GM12878 (cell line): ENCODE measurements at regions not wholly inside any gene's neighbourhood (a gene's known extent, or its start where the extent isn't known, plus 50 kb on each side); places are given as distances from the start of the nearest gene placed in this dataset.

Source experiments
- ATAC-seq: fragments of 200-7000 bp; cut with Tn5 transposase; 3 replicates; pipeline ENCODE4 v1.9.1; 2020; ENCODE audit warnings: mild to moderate bottlenecking, moderate library complexity
- BruUV-seq: library from RNA; stranded (reverse); fragments of 400-500 nt; replicated peaks from 2 replicates; lab custom pipeline; 2021; lab: Mats Ljungman, UMichigan
- CTCF ChIA-PET: fragments of 300-600 bp; sonication (Branson Sonifier 250); formaldehyde crosslinking; extraction: SDS; loops from one replicate; lab custom pipeline; 2021; ENCODE audit warnings: inconsistent platforms; lab: Yijun Ruan, JAX
- POLR2A ChIA-PET: fragments of 350-600 bp; formaldehyde crosslinking; extraction: SDS; loops from one replicate; lab custom pipeline; 2021; ENCODE audit warnings: inconsistent platforms; lab: Charles Lee
- RAD21 ChIA-PET: fragments of 300-600 bp; sonication (Branson Sonifier 250); formaldehyde crosslinking; loops from one replicate; lab custom pipeline; 2023; ENCODE audit warnings: antibody characterized with exemption; ENCODE audit not compliant: unreplicated experiment; lab: Charles Lee
- SMC1A ChIA-PET: fragments of 300-600 bp; sonication (Branson Sonifier 250); formaldehyde crosslinking; loops from one replicate; lab custom pipeline; 2023; ENCODE audit not compliant: unreplicated experiment, uncharacterized antibody; lab: Charles Lee
- DNase-seq: peaks from one replicate; pipeline ENCODE4 v3.0.0-alpha.2; 2011; ENCODE audit warnings: low read depth, low spot score
- FAIRE-seq: peaks from 3 replicates; lab custom pipeline; 2011; peaks lifted over from hg19 to GRCh38; lab: Jason Lieb, UNC
- H2AFZ ChIP-seq: 2 replicates; pipeline ENCODE4 v1.6.0; 2011; ENCODE audit warnings: low read depth, low read length, control low read depth; ENCODE audit not compliant: control insufficient read depth
- H3K27ac ChIP-seq: 2 replicates; pipeline ENCODE4 v1.5.1; 2011; ENCODE audit warnings: control low read depth; ENCODE audit not compliant: control insufficient read depth, insufficient read depth
- H3K27me3 ChIP-seq, 2 experiments: replicated peaks in 1 of 2; 2 replicates each; pipeline versions ENCODE4 v1.6.0 to v1.6.1; 2011; ENCODE audit warnings: low read length in 1 of 2; ENCODE audit not compliant: control insufficient read depth in 2 of 2, insufficient read depth in 2 of 2
- H3K36me3 ChIP-seq, 2 experiments: 2 replicates each; pipeline ENCODE4 v1.5.1; 2011; ENCODE audit warnings: low read length in 1 of 2; ENCODE audit not compliant: control insufficient read depth in 2 of 2, insufficient read depth in 2 of 2
- H3K4me1 ChIP-seq: 2 replicates; pipeline ENCODE4 v1.6.1; 2011; ENCODE audit warnings: mild to moderate bottlenecking, low read length, moderate library complexity, mixed read lengths; ENCODE audit not compliant: control insufficient read depth, insufficient read depth
- H3K4me2 ChIP-seq: 2 replicates; pipeline ENCODE4 v1.6.0; 2011; ENCODE audit warnings: control low read depth; ENCODE audit not compliant: control insufficient read depth, insufficient read depth
- H3K4me3 ChIP-seq: fragments of 200-600 bp; sonication (generic); 2 replicates; pipeline ENCODE4 v1.5.1; 2016
- H3K79me2 ChIP-seq: 2 replicates; pipeline ENCODE4 v1.6.0; 2011; ENCODE audit warnings: low read length; ENCODE audit not compliant: control insufficient read depth, insufficient read depth
- H3K9ac ChIP-seq: 2 replicates; pipeline ENCODE4 v1.8.0; 2011; ENCODE audit warnings: low read length, control low read depth, mixed read lengths; ENCODE audit not compliant: control insufficient read depth, insufficient read depth
- H3K9me3 ChIP-seq: replicated peaks from 3 replicates; pipeline ENCODE4 v1.5.1; 2011; ENCODE audit warnings: mild to moderate bottlenecking, low read length; ENCODE audit not compliant: control insufficient read depth, insufficient read depth
- H4K20me1 ChIP-seq: 2 replicates; pipeline ENCODE4 v1.6.0; 2011; ENCODE audit not compliant: control insufficient read depth, insufficient read depth
- CHD2 ChIP-seq: IDR thresholded peaks from 2 replicates; pipeline ENCODE4 v1.6.1; 2011; ENCODE audit warnings: low read depth, low read length, improper control_type of control experiment, borderline replicate concordance
- CREB1 ChIP-seq: IDR thresholded peaks from 2 replicates; pipeline ENCODE4 v1.6.1; 2012; ENCODE audit warnings: low read depth, mild to moderate bottlenecking, inconsistent platforms
- CTCF ChIP-seq, 3 experiments: IDR thresholded peaks in 2 of 3; conservative IDR thresholded peaks in 1 of 3; 2 replicates each; pipeline ENCODE4 v1.5.1; 2011; ENCODE audit warnings: low read depth in 3 of 3, low read length in 3 of 3, mild to moderate bottlenecking in 3 of 3, control low read depth in 2 of 3, moderate library complexity in 2 of 3, inconsistent platforms in 1 of 3, mixed read lengths in 1 of 3; ENCODE audit not compliant: control insufficient read depth in 2 of 3, insufficient read depth in 1 of 3; ENCODE audit errors: extremely low read depth in 1 of 3
- EGR1 ChIP-seq, 2 experiments: IDR thresholded peaks; 1 replicate in 1 of 2; 2 replicates in 1 of 2; pipeline ENCODE4 v1.6.1; 2011 to 2012; ENCODE audit warnings: low read depth in 2 of 2, low read length in 2 of 2, borderline replicate concordance in 1 of 2, mild to moderate bottlenecking in 1 of 2, moderate library complexity in 1 of 2
- FOS ChIP-seq: IDR thresholded peaks from 3 replicates; pipeline ENCODE4 v1.6.1; 2011; ENCODE audit warnings: borderline replicate concordance; ENCODE audit not compliant: insufficient read length; ENCODE audit errors: extremely low read depth
- HDAC2 ChIP-seq: fragments of 200-600 bp; sonication (generic); IDR thresholded peaks from 2 replicates; pipeline ENCODE4 v1.6.1; 2017
- NBN ChIP-seq: fragments of 450-650 bp; IDR thresholded peaks from 2 replicates; pipeline ENCODE4 v1.6.1; 2016
- NFXL1 ChIP-seq: fragments of 450-650 bp; IDR thresholded peaks from 2 replicates; pipeline ENCODE4 v1.6.1; 2017; ENCODE audit warnings: antibody characterized with exemption, mild to moderate bottlenecking, borderline replicate concordance
- NFYA ChIP-seq: IDR thresholded peaks from 2 replicates; pipeline ENCODE4 v1.6.1; 2011; ENCODE audit warnings: low read depth, mild to moderate bottlenecking, low read length, improper control_type of control experiment, borderline replicate concordance
- NR2C1 ChIP-seq: fragments of 450-650 bp; IDR thresholded peaks from 2 replicates; pipeline ENCODE4 v1.6.1; 2017; ENCODE audit warnings: antibody characterized with exemption, mild to moderate bottlenecking, moderate library complexity
- NRF1 ChIP-seq: conservative IDR thresholded peaks from 2 replicates; pipeline ENCODE4 v1.6.1; 2011; ENCODE audit warnings: mild to moderate bottlenecking, low read depth, low read length, improper control_type of control experiment
- POLR2AphosphoS2 ChIP-seq: IDR thresholded peaks from 2 replicates; pipeline ENCODE4 v1.6.1; 2011; ENCODE audit warnings: low read depth, mild to moderate bottlenecking, low read length, improper control_type of control experiment, moderate library complexity
- POU2F2 ChIP-seq: IDR thresholded peaks from 3 replicates; pipeline ENCODE4 v1.6.1; 2011; ENCODE audit warnings: low read depth, mild to moderate bottlenecking, low read length, borderline replicate concordance
- RCOR1 ChIP-seq: conservative IDR thresholded peaks from 2 replicates; pipeline ENCODE4 v1.6.1; 2012; ENCODE audit warnings: low read depth, low read length, improper control_type of control experiment
- RFX5 ChIP-seq: IDR thresholded peaks from 2 replicates; pipeline ENCODE4 v1.6.1; 2011; ENCODE audit warnings: low read depth, low read length, improper control_type of control experiment
- SIN3A ChIP-seq: IDR thresholded peaks from 2 replicates; pipeline ENCODE4 v1.6.1; 2012; ENCODE audit warnings: low read depth, low read length, improper control_type of control experiment
- SMC3 ChIP-seq: IDR thresholded peaks from 2 replicates; pipeline ENCODE4 v1.6.1; 2011; ENCODE audit warnings: low read length, improper control_type of control experiment, borderline replicate concordance
- TBL1XR1 ChIP-seq: IDR thresholded peaks from 2 replicates; pipeline ENCODE4 v1.6.1; 2012; ENCODE audit warnings: low read depth, low read length, improper control_type of control experiment
- ZBTB33 ChIP-seq: fragments of 450-650 bp; IDR thresholded peaks from 2 replicates; pipeline ENCODE4 v1.6.1; 2017; ENCODE audit warnings: mild to moderate bottlenecking
- WGBS: methylation state at CpG from one replicate; pipeline ENCODE4 v1.1.6; 2016; ENCODE audit warnings: low lambda C conversion rate; ENCODE audit not compliant: insufficient replicate concordance, insufficient coverage; ENCODE audit errors: missing lambda C conversion rate; 5-methylcytosine and 5-hydroxymethylcytosine counted together
- in situ Hi-C: fragments of 300-500 bp; cut with MboI; formaldehyde crosslinking; loops from 9 replicates; pipeline ENCODE4 v1.14.3; 2018; ENCODE audit warnings: mixed read lengths
- intact Hi-C: fragments of 100-400 bp; cut with micrococcal nuclease; formaldehyde crosslinking; loops from one replicate; pipeline ENCODE4 v1.14.2; 2022; ENCODE audit not compliant: unreplicated experiment
- TF ChIP-seq, protein P1 (sequence below): IDR thresholded peaks from 2 replicates; pipeline ENCODE4 v1.6.1; 2012; ENCODE audit warnings: low read depth, low read length, improper control_type of control experiment

GRCh38 chr22:48248901-48249455 lies 1486.5 kb downstream of the TBC1D22A start:
- H3K27me3 ChIP-seq, result no peaks in the 10 kb centered on the region; a peak in 2 of 4 replicates
- no peaks in the 10 kb centered on the region for H4K20me1 ChIP-seq
- intact Hi-C loops (no loop called here), in situ Hi-C loops (no loop called here)
- H3K9me3 ChIP-seq, result no peaks in the 10 kb centered on the region; the same call in 2 of the 3 replicates
- no TSS peak for BruUV-seq
- no peak overlapping the region for H3K27ac ChIP-seq
- POLR2A ChIA-PET, result no interaction called here
- ATAC-seq (no peak), FAIRE-seq (no peak), DNase-seq (no peak)
- H3K4me2 ChIP-seq, result no peak overlapping the region
- no peak overlapping the region for H2AFZ ChIP-seq
- no peak overlapping the region for H3K4me3 ChIP-seq
- 41% methylated on average over 12 of the region's 12 CpGs for WGBS
- RAD21 ChIA-PET, result no interaction called here
- H3K4me1 ChIP-seq, result no peaks in the 10 kb centered on the region
- H3K79me2 ChIP-seq, result no peaks in the 10 kb centered on the region
- no peak overlapping the region for H3K9ac ChIP-seq
- TF ChIP-seq EGR1 (IDR thresholded peaks at IDR 0.05; ENCODE audit: borderline replicate concordance in 1 of 2, low read depth in 2 of 2, low read length in 2 of 2) (no peak), NFYA (no peak), TBL1XR1 (no peak), NR2C1 (no peak), NBN (no peak), FOS (no peak), HDAC2 (no peak), NFXL1 (no peak), SMC3 (no peak), CREB1 (no peak), SIN3A (no peak), POLR2AphosphoS2 (no peak), RCOR1 (no peak), CTCF (IDR thresholded peaks at IDR 0.05 in 2 of 3, conservative IDR thresholded peaks at IDR 0.05 in 1 of 3; ENCODE audit: control insufficient read depth in 2 of 3, extremely low read depth in 1 of 3, insufficient read depth in 1 of 3, low read depth in 3 of 3, low read length in 3 of 3) (no peak), CHD2 (no peak), NRF1 (no peak), POU2F2 (no peak), ZBTB33 (no peak), RFX5 (no peak)
- TF ChIP-seq, protein P1, sequence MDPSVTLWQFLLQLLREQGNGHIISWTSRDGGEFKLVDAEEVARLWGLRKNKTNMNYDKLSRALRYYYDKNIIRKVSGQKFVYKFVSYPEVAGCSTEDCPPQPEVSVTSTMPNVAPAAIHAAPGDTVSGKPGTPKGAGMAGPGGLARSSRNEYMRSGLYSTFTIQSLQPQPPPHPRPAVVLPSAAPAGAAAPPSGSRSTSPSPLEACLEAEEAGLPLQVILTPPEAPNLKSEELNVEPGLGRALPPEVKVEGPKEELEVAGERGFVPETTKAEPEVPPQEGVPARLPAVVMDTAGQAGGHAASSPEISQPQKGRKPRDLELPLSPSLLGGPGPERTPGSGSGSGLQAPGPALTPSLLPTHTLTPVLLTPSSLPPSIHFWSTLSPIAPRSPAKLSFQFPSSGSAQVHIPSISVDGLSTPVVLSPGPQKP, result no peak
- H3K36me3 ChIP-seq, result no peaks in the 10 kb centered on the region
- CTCF ChIA-PET, result no interaction called here
- SMC1A ChIA-PET, result no interaction called here
